ENCODE measurements at regions not wholly inside any gene's neighbourhood (a gene's known extent, or its start where the extent isn't known, plus 50 kb on each side); places are given as distances from the start of the nearest gene placed in this dataset.

DNA sequence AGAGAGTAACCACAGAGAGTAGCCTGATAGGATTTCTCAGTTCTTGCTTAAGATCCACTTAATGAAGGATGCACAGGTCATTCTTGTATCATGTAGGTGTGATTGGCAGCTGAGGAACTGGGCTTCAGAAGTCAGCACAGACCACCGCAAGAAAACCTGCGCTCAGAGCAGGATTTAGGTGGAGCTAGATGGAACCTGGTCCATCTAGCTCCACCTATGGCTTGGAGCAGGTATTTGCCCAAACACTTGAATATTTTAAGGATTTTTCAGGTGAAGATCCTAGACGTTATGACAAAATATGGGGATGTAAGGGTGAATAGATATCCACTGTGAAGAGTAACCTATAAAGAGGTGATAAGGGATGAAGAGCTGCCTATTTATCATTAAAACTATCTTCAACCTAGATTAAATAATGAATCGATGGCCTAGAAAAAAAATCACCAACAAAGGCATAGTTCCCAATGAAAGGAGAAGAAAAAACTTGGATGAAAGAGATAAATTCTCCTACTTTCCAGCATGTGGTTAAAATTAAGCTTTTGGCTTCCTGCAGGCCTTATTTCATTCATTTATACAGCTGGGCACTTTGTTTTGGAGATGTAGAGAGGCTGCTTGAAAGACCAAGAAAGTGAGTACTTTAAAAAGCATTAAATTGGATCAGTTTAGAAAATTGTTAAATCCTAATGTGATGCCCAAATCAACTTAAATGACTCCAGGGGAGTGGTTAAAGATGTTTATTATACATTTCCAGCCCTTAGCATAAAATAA lies 778.4 kb upstream of the GJE1 start:
- no peak for DNase-seq

DNA sequence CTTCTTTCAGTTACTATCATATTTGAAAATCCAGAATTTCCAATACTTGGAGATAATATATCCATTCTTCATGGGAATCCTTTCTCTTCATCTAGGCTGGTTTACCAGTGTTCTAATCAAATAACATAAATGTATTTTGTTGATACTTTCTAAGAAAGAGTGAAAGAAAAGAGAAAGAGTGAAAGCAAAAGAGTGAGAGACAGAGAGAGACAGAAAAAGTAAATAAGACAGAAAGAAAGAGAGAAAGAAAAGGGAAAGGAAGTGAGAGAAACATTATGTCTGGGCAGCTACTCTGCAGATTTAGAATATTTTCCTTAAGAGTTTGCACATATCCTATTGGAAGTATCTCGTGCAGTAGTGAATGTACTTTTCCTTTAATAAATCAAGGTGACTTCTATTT lies 781.0 kb upstream of the GJE1 start:
- no peak for DNase-seq

DNA sequence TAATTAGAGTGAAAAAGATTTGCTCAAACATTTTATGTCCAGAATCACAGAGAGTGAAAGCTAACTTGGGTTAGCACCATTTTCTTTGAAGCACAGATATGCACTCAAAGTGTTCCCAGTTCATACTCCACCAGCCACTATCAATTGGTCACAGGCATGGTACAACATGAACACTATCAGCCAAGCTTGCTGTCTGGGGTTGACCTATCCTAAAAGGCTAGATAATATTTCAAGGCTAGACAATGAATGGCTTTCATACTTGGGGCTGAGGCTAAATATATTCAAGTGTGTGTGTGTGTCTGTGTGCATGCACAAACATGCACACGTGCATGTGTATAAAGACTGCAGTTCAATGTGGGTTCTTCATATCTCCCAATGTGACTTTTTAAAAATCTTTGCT lies 783.0 kb upstream of the GJE1 start:
- DNase-seq: no peak

DNA sequence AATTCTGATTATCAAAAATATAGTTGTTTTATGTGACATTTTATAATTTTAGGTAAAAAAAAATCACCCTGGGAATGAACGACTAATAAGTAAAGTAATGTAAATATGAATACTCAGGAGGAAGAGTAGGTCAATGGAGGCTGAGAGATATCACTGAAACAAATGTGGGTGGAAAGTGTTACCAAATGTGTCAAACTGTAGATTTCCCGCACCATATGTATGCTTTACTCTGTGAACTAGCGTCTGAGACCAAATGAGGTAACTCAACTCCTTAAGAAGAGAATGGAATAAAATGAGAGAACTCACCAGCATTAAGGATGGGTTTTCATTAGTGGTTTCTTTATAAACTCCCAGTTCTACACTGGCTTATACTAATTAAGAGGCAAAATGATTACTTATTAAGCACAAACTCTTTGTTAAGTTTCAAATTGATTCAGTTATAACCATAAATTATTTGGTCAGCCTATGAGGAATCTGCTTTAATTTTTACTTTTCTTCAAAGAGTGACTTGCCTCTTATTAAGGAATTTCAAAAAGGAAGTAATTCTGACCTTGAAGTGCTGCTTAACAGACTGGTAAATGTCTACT lies 784.7 kb upstream of the GJE1 start:
- no peak for DNase-seq

DNA sequence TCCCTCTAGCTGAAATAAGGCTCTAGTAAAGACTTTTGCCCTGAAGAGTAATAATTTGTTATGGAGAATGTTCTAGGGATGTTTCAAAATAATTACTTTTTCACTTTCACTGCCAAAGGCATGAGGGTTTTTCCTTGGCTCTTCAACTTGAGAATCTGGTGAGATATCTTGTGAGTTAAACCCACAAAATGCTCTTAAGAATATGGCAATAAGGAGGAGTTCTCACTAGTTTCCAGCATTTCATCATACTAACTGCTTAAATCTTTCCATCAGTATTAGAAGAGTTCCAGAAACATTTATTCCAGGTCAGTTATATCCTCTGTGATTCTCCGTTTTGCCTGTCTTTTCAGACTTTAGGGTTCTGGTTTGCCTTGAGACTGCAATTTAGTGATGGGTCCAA lies 785.6 kb upstream of the GJE1 start:
- no peak for DNase-seq

DNA sequence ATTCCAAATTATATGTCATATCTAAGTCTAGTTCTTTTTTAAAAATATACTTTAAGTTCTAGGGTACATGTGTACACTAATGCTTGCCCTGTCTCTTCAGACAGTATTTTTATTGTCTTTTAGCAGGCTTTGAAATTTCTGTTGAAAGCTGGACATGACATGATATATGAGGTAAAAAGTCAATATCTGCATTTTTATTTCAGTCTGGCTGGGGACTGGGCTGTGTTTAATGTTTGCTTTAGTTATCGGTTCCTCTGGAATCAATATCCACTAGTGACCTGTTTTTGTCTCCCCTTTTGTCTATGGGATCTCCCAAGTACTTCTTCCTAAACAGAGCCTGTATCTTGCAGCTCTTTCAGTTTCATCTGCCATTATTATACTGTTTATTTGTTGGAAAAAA lies 786.2 kb upstream of the GJE1 start:
- no peak for DNase-seq

DNA sequence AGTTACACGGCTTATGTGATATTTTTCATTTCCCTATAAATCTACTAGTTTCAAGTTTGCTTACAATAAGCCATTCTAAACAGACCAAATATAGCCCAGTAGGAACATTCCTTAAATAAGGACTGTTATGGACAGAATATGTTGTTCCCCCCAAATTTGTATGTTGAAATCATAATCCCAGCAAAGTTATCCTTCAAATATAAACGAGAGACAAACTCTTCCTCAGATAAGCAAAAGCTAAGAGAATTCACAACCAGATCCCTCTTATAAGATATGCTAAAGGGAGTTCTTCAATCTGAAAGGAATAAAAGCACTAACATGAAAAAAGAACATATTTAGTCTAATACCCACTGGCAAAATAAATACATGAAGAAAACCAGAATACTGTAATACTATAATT lies 795.5 kb upstream of the GJE1 start:
- DNase-seq: no peak

DNA sequence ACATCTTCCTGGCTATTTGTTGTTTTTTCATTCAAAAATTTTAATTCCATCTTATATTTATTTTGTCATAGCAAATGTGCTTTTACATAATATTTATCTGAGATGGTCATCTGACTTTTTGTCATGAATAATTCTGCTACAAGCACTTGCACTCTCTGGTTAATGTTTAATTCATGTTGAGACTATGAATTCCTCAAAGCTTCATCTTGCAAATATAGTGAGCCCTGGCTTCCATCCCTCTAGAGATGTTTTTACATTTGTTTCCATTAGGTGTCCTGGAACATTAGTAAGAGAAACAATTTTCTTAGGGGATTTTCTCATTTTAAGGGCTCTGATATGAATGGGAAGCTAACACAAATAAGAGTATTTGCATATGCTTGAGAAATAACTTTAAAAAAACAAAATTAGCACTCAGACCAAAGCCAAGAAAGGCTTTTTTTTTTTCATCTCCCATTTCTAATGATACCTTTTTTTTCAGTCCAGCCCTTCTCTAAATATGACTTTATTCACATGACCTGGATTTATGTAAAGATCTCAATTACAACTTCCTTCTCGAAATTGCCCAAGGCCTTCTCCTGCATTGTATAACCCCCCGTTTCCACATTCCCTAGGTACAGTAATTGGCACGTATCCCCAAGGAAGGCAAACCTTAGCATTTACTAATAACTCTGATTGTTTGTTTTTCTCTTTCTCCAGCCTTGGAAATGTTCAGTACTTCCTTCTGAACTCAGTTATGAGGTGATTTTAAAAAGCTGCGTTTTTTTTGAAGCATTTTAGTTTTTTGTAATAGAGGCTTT lies 797.0 kb upstream of the GJE1 start:
- no peak for DNase-seq

DNA sequence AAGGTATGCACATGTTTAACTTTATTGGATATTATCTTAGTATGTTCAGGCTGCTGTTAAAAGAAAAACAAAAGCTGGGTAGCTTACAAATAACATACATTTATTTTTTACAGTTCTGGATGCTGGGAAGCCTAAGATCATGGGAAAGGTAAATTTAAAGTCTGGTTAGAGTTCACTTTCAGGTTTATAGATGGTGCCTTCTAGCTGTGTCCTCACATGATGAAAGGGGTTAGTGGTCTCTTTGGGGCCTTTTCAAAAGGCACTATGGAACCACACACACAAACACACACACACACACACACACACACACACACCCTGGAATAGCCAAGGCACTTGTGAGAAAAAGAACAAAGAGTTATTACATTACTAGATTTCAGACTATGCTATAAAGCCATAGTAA lies 805.8 kb upstream of the GJE1 start:
- no peak for DNase-seq

DNA sequence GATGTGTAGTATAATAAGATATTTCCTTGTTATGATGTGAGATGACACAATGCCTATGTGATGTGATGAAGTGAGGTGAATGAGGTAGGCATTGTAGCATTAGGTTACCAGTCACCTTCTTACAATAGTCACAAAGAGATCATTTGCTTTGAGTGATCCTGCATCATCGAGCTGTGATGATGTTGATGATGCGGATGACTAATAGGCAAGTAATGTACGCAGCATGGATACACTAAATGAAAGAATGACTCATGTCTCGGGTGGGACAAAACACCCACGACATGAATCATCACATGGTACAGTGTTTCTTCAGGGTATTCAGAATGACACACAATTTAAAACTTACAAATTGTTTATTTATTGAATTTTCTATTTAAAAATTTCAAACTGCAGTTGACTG lies 806.3 kb upstream of the GJE1 start:
- no peak for DNase-seq

DNA sequence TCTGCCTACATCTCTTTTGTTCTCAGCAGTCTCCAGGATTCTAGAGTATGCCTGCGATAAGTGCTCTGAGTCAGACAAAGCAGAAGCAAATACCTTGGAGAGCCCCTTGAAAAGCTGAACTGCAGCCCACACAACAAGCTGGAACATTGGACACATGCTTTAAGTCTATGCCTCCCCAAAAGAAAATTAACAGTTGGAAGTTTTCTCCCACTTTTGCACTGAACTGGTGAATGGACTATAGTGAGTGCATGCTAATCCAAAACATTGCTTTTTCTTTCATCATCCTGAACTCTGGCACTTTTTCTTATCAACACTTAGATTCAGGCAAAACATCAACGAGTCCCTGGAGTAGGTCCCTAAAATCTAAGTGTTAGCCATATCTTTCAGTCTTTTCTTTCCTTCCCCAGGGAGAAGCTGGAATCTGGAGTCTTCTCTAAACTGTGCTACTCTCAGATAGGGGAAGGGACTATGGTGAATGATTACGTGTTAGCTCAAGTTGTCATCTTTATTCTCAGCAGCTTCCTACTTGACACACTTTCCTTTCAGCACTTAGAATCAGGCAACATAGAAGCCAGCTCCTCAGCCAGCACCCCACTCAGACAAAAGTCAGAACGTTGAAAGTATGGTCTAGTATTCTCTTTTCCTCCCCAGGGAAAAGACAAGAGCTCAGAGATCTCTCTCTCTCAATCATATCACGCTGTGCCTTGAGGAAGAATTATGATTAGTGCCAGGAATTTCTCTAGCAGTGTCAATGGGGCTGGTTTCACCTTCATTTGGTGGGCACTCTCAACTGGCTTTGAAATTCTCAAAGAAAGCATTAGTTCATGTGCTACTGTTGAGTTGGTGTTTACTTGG lies 811.0 kb upstream of the GJE1 start:
- no peak for DNase-seq

DNA sequence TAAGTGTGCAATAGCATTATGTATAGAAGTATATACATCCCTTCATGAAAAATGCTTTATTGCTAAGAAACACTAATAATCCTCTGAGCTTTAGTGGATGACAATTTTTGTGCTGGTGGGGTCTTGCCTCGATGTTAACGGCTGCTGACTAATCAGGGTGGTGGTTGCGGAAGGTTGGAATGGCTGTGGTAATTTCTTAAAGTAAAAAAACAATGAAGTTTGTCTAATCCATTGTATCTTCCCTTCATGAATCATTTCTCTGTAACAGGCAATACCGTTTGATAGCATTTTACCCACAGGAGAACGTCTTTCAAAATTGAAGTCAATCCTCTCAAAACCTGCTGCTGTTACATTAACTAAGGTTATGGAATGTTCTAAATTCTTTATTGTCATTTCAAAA lies 816.5 kb upstream of the GJE1 start:
- no peak for DNase-seq

DNA sequence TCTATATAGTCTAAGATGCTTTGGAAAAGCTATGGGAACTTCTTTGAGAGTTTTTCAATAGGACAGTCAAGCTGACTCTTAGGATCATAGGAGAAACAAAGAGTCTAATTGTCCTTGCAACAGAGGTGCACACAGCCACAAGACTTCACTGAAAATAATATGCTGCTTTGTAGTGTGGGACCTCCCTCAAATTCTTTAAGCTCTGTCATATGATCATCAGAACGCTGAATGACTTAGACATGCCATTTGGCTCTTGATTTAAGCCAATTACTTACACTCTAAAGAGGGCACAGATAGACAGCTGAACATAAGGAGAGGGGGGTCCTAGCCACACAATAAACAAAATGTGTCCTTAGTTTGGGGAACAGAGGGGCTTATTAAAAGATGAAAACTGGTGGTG lies 818.7 kb upstream of the GJE1 start:
- no peak for DNase-seq

DNA sequence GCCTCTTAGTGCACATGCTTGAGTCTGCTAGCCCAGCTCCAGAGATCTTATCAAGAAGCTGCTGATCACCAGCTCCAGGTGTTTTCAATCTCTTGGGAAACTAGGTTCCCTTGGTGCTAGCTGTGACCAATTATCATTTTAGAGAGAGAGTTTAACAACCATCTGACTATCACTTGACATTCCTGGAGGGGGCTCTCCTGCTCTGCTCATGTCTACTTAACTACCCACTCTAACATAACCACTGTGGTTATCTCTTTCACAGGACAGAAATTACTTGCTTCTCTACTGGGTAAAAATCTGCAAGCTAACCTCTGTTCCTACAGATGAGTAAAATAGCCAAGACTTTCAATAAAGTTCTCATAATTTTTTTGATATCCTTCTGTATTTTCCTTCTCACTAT lies 823.4 kb upstream of the GJE1 start:
- DNase-seq: no peak

DNA sequence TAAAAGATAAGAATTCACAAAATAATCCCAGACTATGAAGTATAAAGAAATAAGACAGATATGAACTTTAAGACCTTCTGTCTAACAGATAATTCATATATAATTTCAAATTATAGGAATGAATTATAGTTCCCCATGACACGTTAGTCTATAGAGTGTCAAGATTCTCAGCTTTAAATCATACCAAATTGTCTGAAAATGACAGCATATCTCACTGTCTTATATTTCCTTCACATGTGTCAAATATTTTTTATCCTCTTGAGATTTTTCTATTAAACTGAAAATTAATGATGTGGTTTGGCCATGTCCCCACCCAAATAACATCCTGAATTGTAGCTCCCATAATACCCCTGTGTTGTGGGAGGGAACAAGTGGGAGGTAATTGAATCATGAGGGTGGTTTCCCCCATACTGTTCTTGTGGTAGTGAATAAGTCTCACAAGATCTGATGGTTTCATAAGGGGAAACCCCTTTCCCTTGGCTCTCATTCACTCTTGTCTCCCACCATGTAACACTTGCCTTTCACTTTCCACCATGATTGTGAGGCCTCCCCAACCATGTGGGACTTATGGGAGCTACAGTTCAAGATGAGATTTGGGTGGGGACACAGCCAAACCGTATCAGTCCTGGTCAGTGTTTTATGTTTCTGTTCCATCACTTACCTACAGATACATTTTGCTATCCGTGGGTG lies 825.3 kb upstream of the GJE1 start:
- no peak for DNase-seq

DNA sequence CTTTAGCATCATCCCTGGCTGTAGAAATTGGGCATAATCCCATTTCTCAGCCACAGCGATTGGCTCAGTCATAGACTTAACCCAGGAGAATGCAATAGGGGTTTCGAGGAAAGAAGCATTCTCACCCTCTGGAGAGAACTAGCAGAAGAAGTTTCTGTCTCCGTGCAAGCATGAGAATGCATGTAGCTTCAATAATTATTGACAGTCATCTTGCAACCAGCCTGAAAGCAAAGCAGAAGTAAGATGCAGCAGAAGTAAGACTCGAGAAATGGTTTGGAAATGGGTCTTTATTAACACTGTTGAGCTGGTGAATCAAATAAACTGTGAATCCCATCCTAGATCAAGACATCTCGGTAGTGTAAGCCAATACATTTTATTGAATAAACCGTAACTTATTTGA lies 828.8 kb upstream of the GJE1 start:
- DNase-seq: no peak

DNA sequence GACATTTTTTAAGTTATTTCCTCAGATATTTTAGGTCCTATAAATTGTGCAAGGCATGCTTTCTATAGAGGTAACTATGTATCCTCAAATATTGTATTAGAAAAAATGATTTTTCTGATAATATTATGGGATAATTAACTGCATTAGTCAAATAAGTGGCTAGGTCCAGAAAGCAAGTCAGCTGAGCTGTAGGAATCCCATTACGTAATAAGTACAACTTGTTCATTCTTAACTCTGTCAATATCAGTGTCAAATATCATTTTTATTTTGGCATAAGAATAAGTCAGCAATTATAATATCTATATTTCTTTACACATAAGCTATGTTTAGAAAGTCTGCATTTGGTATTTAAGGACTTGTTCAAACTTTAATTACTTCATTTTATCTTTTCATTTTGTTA lies 830.9 kb upstream of the GJE1 start:
- DNase-seq: no peak

DNA sequence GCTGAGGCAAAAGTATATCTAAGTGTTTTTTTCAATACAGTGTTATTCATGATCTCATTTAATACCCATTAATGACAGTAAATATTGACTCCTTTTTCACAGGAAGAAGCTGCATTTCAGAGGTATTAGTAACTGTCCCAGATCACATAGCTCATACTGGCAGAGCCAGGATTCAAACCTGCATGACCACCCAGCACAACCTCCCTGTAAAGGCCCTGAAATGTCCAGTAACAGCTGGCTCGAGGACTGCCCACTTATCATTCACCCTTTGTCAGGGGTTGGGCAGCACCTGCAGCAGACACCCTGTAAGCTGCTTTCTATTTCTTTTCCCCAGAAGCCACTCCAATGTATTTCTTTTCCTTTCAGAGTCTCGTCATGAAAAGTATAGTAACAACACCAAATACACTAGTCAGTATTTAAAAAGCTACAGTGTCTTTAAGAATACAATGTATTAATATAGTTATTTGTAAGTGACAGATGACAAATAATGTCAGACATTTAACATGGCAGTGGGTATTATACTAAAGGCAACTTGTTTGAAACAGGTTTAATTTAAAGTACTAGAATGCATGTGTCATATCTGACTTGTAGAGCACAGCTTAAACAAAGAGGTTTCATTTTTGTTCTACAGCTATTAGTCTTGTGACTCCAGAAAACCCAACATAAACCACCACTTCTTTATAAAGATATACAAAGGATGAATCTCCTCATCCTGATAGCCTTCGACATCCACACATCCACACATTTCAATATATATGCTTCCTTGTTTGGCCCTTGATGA lies 841.6 kb upstream of the GJE1 start:
- DNase-seq: no peak

DNA sequence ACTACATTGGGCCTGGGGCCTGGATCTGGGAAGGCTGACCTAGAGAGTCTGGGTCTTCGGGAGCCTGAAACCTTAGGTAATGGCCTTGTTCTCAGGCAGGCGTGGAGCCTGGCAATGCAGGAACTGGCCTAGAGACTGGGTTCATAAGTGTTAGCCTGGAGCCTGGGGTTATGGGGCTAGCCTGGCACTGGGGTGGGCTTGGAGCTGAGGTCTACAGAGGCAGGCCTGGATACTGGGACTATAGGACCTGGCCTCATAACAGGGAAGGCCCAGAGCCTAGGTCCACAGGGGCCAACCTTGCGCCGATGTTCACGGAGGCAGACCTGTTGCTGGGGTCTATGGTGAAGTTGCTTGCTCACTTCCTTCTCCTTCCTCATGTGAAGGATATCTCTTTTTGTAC lies 843.8 kb upstream of the GJE1 start:
- DNase-seq: no peak

DNA sequence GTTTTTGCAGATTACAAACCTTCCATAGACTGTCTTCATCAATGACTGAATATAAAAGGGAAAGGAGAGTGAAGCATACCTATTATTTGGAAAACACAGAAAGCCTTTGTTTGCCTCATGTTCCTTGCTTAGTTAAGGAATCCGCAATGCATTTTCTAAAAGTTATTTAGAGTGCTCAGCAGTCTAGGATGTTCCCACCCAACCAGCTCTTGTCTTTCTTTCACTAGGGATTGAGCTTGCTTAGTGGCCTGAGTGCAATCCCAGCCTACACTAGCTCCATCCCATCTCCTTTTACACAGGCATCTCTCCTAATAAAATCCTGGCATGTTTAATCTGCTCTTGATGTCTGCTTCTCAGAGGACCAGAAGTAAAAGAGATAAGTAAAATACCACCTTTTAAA lies 850.5 kb upstream of the GJE1 start:
- no peak for DNase-seq

DNA sequence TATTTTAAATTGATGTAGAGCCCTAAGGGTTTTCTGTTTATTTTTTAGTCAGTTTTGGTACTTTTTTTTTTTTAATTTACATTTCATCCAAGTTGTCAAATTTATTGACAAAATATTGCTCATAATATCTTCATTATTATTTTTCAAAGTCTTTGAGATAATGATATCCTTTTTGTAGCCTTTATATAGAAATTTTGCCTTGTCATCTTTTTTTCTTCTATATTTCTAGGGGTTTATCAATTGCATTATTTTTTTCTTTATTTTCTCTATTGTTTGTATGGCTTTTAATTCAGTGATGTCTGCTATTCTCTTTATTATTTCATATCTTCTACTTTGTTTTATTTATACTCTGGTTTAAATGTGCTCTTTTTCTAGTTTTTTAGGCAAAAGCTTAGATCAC lies 863.0 kb upstream of the GJE1 start:
- no peak for DNase-seq

DNA sequence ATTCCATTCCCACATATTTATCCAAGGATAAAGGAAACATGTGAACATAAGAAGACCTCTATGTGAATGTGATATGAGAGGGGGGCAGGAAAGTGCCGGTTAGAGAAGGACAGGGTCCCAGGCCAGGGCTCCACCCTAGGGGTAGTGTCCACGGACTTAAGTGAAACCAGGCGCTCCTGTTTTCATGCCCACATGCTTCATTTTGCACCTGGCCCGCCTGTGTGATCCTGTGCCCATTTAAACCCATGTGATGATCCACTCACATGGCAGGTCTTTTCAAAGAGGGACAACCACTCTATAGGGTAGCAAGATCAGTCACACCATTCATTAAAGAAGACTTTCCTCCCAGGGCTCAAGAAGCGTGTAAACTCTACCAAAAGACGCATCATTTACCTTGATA lies 865.3 kb upstream of the GJE1 start:
- no peak for DNase-seq

All from NCI-H2029 (cell line).